SK-MEL-5 (cell line): ENCODE measurements at regions not wholly inside any gene's neighbourhood (a gene's known extent, or its start where the extent isn't known, plus 50 kb on each side); places are given as distances from the start of the nearest gene placed in this dataset.
"Not testable (repeated sequence)": the region's sequence is repeated elsewhere in the genome, so short reads cannot be mapped to it uniquely, and the experiment has no call there.

Source experiments
- DNase-seq: peaks from one replicate; pipeline ENCODE4 v3.0.0-alpha.2; 2016; ENCODE audit warnings: low read depth, low spot score
- in situ Hi-C: cut with HindIII; loops from 2 replicates; pipeline ENCODE4 v1.10.0; 2016; ENCODE audit warnings: low sequenced_read_pairs, high pct_unique_total_duplicates, low pct_unique_long_range_greater_than_20kb

DNA sequence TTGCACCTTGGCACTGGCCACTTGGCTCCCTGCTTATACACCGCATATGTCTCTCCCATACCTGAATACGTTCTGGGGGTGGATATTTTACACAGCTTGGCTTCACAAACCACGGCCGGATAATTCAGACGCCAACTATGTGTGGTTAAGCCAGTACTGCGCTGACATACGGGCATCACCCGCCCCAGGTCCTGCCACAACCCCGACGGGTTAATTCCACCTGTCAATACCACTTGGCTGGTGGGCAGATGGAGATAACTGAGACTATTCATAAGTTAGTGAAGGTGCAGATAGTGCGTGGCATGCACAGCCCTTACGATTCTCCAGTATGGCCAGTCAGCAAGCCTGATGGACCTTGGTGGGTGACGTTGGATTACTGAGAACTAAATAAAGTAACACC lies 696.3 kb upstream of the AGA start:
- DNase-seq, result no peak
- in situ Hi-C loops, result no loop called here

DNA sequence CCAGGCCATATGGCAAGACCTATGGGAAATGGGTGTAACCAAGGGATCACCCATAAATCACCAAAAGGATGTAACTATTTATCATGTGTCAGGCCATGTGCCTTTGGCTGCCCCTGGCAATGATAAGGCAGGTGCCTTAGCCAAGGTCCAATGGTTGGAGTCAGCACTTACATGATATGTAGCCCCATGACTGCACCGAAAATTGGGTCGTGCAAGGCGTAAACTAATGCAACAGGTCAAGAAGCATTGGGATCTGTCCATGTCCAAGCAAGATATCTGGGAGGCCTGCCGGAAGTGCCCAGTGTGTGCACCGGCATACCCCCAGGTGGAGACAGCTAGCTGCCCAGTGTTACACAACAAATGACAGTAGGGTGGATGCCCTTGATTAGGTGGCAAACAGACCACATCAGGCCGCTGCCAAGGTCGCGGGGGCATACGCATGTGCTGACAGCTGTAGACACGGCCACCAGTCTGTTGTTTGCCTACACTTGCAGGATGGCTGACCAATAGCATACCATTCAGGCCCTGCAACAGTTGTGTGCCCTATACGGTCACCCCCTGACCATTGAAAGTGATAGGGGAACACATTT lies 698.2 kb upstream of the AGA start:
- DNase-seq, result no peak
- in situ Hi-C loops, result no loop called here

DNA sequence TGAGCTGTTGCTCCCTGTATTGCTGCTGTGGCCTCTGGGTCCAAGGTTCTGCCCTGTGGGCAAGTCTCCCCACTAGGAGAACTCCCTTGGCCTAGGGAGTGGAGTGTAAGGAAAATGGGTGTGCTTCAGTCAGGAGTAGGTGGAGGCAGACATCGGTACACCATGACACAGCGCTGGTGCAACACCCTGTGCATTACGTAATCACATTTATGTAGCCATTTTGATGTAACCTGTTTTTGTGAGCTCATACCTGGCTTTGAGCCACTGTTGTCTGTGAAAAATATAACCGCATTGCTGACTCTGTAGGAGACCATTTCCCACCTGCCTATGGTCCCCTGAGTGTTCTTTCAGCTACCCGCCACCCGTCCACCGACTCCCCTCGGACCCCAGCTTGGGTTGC lies 700.5 kb upstream of the AGA start:
- in situ Hi-C loops, result no loop called here
- DNase-seq, result no peak

DNA sequence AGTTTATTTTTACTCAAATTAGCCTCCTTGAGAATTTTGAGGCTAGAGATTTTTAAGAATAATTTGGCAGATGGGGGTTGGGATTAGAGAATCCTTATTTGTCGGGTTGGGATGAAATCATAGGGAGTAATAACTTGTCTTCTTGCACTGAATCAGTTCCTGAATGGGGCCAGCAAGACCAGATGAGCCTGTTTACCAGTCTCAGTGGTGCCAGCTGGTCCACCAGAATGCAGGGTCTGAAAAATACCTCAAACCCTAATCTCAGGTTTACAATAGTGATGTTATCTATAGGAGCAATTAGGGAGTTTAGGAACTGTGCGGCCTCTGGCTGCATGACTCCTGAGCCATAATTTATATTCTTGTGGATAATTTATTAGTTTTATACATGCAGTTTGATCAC lies 705.9 kb upstream of the AGA start:
- no peak for DNase-seq
- in situ Hi-C loops, result no loop called here

GRCh38 chr4:178165251-178165950 lies 723.2 kb upstream of the AGA start:
- no peak for DNase-seq
- in situ Hi-C loops, result no loop called here

- no peak for DNase-seq
- in situ Hi-C loops, result no loop called here
Observed at GRCh38 chr4:178165951-178166308, 723.7 kb upstream of the AGA start.

- no peak for DNase-seq
- in situ Hi-C loops, result no loop called here
Observed at GRCh38 chr4:178173771-178174170, 731.5 kb upstream of the AGA start.

DNA sequence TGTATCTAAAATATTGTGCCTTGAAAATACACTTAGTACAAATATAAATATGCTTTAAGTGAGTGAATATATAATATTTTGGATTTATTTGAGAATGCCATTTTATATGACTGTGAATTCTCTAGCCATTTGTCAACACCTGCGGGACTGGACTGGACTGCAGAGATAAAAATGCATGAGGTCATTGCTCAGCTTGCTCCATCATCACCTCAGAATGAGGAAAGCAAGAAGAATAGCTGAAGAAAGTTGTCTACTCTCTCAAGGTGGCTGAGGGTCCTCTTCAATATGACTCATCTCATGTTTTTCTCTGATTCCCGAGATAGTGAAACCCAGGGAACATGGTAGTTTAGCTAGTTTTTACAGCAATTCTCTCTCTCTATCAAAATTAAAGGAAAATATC lies 732.5 kb upstream of the AGA start:
- in situ Hi-C loops, result no loop called here
- DNase-seq, result no peak

GRCh38 chr4:178185517-178185916 lies 743.3 kb upstream of the AGA start:
- no peak for DNase-seq
- in situ Hi-C loops, result no loop called here

GRCh38 chr4:178192611-178193010 lies 750.4 kb upstream of the AGA start:
- DNase-seq, result no peak
- in situ Hi-C loops, result no loop called here

DNA sequence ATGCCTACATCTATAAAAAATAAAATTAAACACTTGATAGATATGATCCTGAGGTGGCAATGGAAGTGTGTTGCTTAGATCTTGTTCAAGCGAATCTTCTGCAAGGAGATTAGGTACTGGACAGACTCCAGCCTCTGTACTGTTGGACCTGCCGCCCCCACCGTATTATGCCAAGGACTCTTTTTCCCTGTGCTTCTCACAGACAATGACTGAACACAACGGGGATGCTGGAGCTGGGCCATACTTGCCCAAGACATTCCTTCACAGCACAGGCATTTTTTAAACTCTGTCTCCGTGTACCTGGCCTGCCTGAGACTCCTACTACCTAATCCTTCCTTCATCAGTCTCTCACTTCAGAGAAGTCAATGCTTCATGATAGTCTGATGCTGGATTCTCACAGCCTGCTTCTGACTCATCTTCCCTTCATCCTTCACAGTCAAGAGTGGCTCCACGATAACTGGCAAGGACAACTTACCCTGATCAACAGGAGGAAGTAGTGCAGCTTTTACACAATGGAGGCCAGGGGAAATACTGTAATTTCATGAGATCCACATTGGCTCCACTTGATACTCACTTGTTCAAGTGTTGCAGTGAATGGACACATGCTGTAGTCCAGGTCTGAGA lies 754.6 kb upstream of the AGA start:
- no peak for DNase-seq
- in situ Hi-C loops, result no loop called here

DNA sequence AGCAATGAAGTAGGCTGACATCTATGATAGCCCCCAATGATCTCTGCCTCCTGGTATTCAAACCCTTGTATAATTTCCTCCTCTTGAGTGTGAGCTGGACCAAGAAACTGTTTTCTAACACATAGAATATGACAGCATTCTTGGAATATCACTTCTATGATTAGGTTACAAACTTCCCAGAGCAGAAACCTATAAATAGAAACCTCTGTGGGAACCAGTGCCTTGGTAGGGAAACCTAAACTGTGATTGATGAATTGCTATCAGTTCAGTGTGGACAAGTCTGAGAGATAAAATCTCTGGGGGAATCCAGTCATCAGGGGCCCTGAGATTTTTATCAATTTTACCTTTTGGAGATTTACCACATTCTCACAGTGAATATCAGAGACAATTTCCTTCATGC lies 756.5 kb upstream of the AGA start:
- DNase-seq, result no peak
- in situ Hi-C loops, result no loop called here

- in situ Hi-C loops, result no loop called here
- DNase-seq, result no peak
Observed at GRCh38 chr4:178202422-178202821, 760.2 kb upstream of the AGA start.

DNA sequence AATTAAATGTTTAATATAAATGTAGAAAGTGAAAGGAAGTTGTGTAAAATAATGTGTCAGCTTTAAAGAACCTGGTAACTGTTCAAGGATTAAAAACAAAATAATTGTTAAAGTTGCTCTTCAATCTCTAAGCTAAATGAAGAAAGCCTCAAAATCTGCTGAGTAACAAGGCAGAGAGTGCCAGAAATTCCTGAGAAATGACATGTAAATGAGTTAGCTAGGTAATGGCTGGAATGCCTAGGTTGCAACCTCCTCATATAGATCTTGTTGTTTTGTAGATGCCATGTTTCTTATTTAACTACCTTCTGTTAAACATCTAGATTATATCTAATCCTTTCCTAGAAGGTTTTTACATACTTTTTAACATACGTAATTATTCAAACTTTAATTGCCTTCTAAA lies 763.6 kb upstream of the AGA start:
- no peak for DNase-seq
- in situ Hi-C loops, result no loop called here

GRCh38 chr4:178215309-178215708 lies 773.1 kb upstream of the AGA start:
- in situ Hi-C loops, result no loop called here
- DNase-seq, result no peak

DNA sequence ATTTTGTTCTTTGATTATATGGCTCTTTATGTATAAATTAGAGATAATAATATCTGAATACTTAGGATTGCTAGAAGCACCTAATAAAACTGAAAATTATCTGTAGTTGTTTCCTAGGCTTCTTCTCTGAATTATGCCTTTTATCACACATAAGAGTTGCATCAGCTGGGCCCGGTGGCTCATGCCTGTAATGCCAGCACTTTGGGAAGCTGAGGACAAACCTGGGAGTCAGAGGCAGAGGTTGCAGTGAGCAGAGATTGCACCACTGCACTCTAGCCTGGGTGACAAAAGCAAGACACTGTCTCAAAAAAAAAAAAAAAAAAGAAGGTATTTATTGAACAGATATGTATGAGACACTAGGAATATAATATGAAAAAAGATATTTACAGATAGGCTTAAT lies 773.5 kb upstream of the AGA start:
- in situ Hi-C loops, result no loop called here
- no peak for DNase-seq

- DNase-seq, in situ Hi-C loops: not testable (repeated sequence)
Observed at GRCh38 chr4:178226421-178226820, 784.2 kb upstream of the AGA start.

DNA sequence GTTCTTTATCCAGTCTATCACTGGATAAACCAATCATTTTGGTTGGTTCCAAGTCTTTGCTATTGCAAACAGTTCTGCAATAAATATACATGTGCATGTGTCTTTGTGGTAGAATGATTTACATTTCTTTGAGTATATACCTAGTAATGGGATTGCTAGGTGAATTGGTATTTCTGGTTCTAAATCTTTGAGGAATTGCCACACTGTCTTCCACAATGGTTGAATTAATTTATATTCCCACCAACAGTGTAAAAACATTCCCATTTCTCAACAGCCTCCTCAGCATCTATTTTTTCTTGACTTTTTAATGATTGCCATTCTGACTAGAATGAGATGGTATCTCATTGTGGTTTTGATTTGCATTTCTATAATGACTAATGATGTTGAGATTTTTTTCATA lies 791.7 kb upstream of the AGA start:
- in situ Hi-C loops, result no loop called here
- DNase-seq, result no peak

- in situ Hi-C loops, result no loop called here
- no peak for DNase-seq
Observed at GRCh38 chr4:178240891-178241290, 798.7 kb upstream of the AGA start.
